Sigmoid colon (tissue), 6 donors: ENCODE measurements at regions not wholly inside any gene's neighbourhood (a gene's known extent, or its start where the extent isn't known, plus 50 kb on each side); places are given as distances from the start of the nearest gene placed in this dataset.
"Not testable (repeated sequence)": the region's sequence is repeated elsewhere in the genome, so short reads cannot be mapped to it uniquely, and the experiment has no call there.

Experiments used
- DNase-seq: peaks from one replicate; pipeline ENCODE4 v3.0.0-alpha.2; 2019
- H3K27ac ChIP-seq, 4 donors: fragments of 200-600 bp; sonication (generic); one replicate each; pipeline ENCODE4 v1.5.1; 2016 to 2019; ENCODE audit warnings: mild to moderate bottlenecking in 1 of 4
- H3K27me3 ChIP-seq, 3 donors: fragments of 200-600 bp; sonication (generic); one replicate each; pipeline ENCODE4 v1.5.1; 2019; ENCODE audit warnings: mild to moderate bottlenecking in 1 of 3
- H3K36me3 ChIP-seq, 4 donors: fragments of 200-600 bp; sonication (generic); one replicate each; pipeline ENCODE4 v1.5.1; 2016 to 2019
- H3K4me1 ChIP-seq, 4 donors: fragments of 200-600 bp; sonication (generic); one replicate each; pipeline ENCODE4 v1.5.1; 2017 to 2019
- H3K4me3 ChIP-seq, 4 donors: fragments of 200-600 bp; sonication (generic); one replicate each; pipeline ENCODE4 v1.5.1; 2017 to 2019; ENCODE audit warnings: mild to moderate bottlenecking in 2 of 4, moderate library complexity in 1 of 4
- H3K9me3 ChIP-seq, 4 donors: fragments of 200-600 bp in 3 of 4; sonication (generic) in 3 of 4; one replicate each; pipeline versions ENCODE4 v1.5.1 to v1.6.1; 2013 to 2019
- CTCF ChIP-seq, 4 experiments: fragments of 450-650 bp in 3 of 4; fragments of 200-600 bp in 1 of 4; IDR thresholded peaks; one replicate each; pipeline ENCODE4 v1.5.1; 2016 to 2019; ENCODE audit warnings: antibody characterized with exemption in 4 of 4, mild to moderate bottlenecking in 3 of 4, moderate library complexity in 2 of 4
- EP300 ChIP-seq, 4 donors: sonication (generic); formaldehyde crosslinking; IDR thresholded peaks; one replicate each; pipeline ENCODE4 v1.6.1; 2017; ENCODE audit warnings: antibody characterized with exemption in 4 of 4
- POLR2A ChIP-seq, 2 donors: fragments of 450-650 bp; IDR thresholded peaks; one replicate each; pipeline ENCODE4 v1.6.1; 2016; ENCODE audit warnings: antibody characterized with exemption in 2 of 2, mild to moderate bottlenecking in 2 of 2, moderate library complexity in 2 of 2
- POLR2AphosphoS5 ChIP-seq, 4 donors: sonication (generic); formaldehyde crosslinking; IDR thresholded peaks; one replicate each; pipeline ENCODE4 v1.6.1; 2017; ENCODE audit warnings: antibody characterized with exemption in 4 of 4
- WGBS, 2 donors: extraction: QIAGEN DNeasy Blood & Tissue Kit; methylation state at CpG; one replicate each; pipeline ENCODE4 v1.1.7; 2013; 5-methylcytosine and 5-hydroxymethylcytosine counted together
- intact Hi-C: fragments of 100-400 bp; cut with DNase I; formaldehyde crosslinking; loops from one replicate; pipeline ENCODE4 v1.15.1; 2023
- donor health status: healthy with polysubstance abuse.
- donor health status: healthy.

GRCh38 chr6:140785926-140786325 lies 1346.8 kb upstream of the GJE1 start:
- Histone ChIP-seq H3K9me3 (no peaks in the 10 kb centered on the region), H3K4me1 (no peaks in the 10 kb centered on the region), H3K27ac (no peak overlapping the region), H3K36me3 (no peaks in the 10 kb centered on the region), H3K27me3 (no peaks in the 10 kb centered on the region), H3K4me3 (no peak overlapping the region)
- WGBS, 2 donors: 32 to 81% methylated on average over 1 of the region's 1 CpG
- DNase-seq: no peak
- intact Hi-C loops: no loop called here
- no peak for TF ChIP-seq CTCF (IDR thresholded peaks at IDR 0.05)
- TF ChIP-seq POLR2A (IDR thresholded peaks at IDR 0.05): no peak
- TF ChIP-seq POLR2AphosphoS5 (IDR thresholded peaks at IDR 0.05): no peak
- no peak for TF ChIP-seq EP300 (IDR thresholded peaks at IDR 0.05)

GRCh38 chr6:140784573-140784972 lies 1348.2 kb upstream of the GJE1 start:
- H3K4me1 ChIP-seq: no peaks in the 10 kb centered on the region
- 82 to 90% methylated on average over 2 of the region's 2 CpGs for WGBS, 2 donors
- no peak for DNase-seq
- intact Hi-C loops: no loop called here
- no peaks in the 10 kb centered on the region for H3K27me3 ChIP-seq
- H3K4me3 ChIP-seq: no peak overlapping the region
- no peaks in the 10 kb centered on the region for H3K9me3 ChIP-seq
- TF ChIP-seq POLR2A (IDR thresholded peaks at IDR 0.05) (no peak), EP300 (IDR thresholded peaks at IDR 0.05) (no peak), POLR2AphosphoS5 (IDR thresholded peaks at IDR 0.05) (no peak), CTCF (IDR thresholded peaks at IDR 0.05) (no peak)
- H3K27ac ChIP-seq: no peak overlapping the region
- H3K36me3 ChIP-seq: no peaks in the 10 kb centered on the region

- H3K36me3 ChIP-seq, H3K27ac ChIP-seq, H3K4me3 ChIP-seq, intact Hi-C loops, H3K9me3 ChIP-seq, H3K4me1 ChIP-seq, H3K27me3 ChIP-seq, DNase-seq: not testable (repeated sequence)
- 93 to 94% methylated on average over 2 of the region's 2 CpGs for WGBS, 2 donors
Observed at GRCh38 chr6:140783504-140783903, 1349.2 kb upstream of the GJE1 start.

GRCh38 chr6:140782941-140783340 lies 1349.8 kb upstream of the GJE1 start:
- Histone ChIP-seq H3K36me3 (no peaks in the 10 kb centered on the region), H3K4me1 (no peaks in the 10 kb centered on the region), H3K27me3 (no peaks in the 10 kb centered on the region), H3K4me3 (no peak overlapping the region), H3K9me3 (no peaks in the 10 kb centered on the region), H3K27ac (no peak overlapping the region)
- intact Hi-C loops: no loop called here
- no peak for DNase-seq
- WGBS, 2 donors: 82% methylated on average over 1 of the region's 1 CpG
- TF ChIP-seq POLR2AphosphoS5 (IDR thresholded peaks at IDR 0.05) (no peak), CTCF (IDR thresholded peaks at IDR 0.05) (no peak), EP300 (IDR thresholded peaks at IDR 0.05) (no peak), POLR2A (IDR thresholded peaks at IDR 0.05) (no peak)

GRCh38 chr6:140779991-140780596 lies 1352.6 kb upstream of the GJE1 start:
- no peak for DNase-seq
- 68 to 91% methylated on average over 5 of the region's 5 CpGs for WGBS, 2 donors

More at GRCh38 chr6:140779991-140780596, 1352.6 kb upstream of the GJE1 start:
- Histone ChIP-seq H3K4me1 (no peaks in the 10 kb centered on the region), H3K27me3 (no peaks in the 10 kb centered on the region), H3K4me3 (no peak overlapping the region), H3K27ac (no peak overlapping the region), H3K9me3 (no peaks in the 10 kb centered on the region), H3K36me3 (no peaks in the 10 kb centered on the region)
- intact Hi-C loops: no loop called here
- TF ChIP-seq POLR2A (IDR thresholded peaks at IDR 0.05): no peak
- TF ChIP-seq CTCF (IDR thresholded peaks at IDR 0.05): no peak
- no peak for TF ChIP-seq EP300 (IDR thresholded peaks at IDR 0.05)
- TF ChIP-seq POLR2AphosphoS5 (IDR thresholded peaks at IDR 0.05): no peak
